HG03432 (cell line): ENCODE measurements at regions not wholly inside any gene's neighbourhood (a gene's known extent, or its start where the extent isn't known, plus 50 kb on each side); places are given as distances from the start of the nearest gene placed in this dataset.

Experiments used
- ATAC-seq: cut with Tn5 transposase; IDR thresholded peaks from one replicate; pipeline ENCODE4 v1.9.1; 2021; ENCODE audit warnings: mild to moderate bottlenecking, moderate library complexity; ENCODE audit not compliant: unreplicated experiment

DNA sequence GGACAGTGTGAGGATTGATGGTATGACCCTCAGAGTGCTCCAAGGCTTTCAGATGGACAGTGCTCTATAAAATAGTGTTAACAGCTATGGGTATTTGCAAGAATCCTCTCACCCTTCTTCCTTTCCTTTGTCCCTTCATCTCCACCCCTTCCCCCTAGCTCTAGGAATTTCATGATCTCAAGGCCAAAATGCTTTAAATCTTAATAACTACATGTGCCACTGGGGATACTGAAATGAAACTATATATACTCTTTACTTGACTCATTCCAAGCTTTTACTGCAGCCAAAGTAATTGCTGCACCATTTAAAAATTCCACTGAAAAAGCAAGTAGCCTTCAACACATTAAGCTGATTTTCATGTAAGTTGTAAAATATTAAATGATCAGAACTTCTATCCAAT is 361.6 kb upstream of the SLC30A5 start:
- ATAC-seq: no peak

DNA sequence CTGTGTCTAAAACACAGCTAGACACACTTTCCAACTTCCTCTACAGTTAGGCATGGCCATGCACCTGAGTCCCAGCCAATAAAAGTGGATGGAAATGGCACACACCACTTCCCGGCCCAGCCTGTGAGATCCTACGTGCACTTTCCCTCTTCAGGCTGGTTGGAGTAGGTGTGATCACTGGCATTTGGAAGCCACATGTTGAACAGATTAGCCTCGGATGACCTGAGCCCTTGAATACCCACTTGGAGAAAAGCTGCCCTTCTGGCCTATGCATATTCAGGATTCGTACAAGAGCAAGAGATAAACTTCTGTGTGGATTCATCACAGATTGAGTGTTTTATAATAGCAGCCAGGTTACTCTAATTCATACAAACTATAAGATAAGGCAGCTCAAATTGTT is 359.0 kb upstream of the SLC30A5 start:
- no peak for ATAC-seq

DNA sequence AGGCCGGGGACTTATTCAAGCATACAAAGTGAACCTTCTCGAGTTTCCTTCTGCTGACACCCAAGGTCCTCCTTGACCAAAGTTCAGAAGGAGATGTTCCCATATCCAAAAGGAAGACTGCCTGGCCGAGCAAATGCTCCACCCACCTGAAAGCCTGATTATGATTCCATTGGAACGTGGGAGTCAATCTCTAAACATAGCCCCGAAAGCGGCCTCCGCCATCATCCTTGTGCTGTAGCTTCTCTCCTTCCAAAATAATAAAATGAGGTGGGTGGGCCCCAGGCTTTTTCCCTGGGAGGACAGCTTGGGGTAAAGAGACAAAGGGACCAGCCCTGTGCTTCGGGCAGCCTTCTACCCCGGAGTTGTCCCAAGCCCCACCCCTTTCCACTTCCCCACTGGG is 355.6 kb upstream of the SLC30A5 start:
- ATAC-seq: no peak

DNA sequence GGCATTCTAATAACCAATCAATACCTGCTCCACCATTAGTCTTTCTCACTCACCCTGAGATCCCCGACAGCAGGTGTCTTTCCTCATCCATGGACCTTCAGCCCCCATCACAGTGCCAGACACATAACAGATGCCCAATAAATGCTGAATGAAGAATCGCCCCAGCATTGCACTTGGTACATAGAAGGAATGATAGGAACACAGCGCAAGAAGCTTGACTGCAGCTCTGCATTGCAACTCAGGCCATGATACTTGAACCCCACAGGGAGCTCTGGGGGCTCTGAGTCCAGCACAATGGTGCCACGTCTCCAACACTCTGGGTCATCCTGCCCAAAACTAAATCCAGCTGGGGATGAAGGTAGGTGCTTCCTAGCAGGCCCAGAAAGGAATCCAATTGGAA is 355.0 kb upstream of the SLC30A5 start:
- no peak for ATAC-seq

DNA sequence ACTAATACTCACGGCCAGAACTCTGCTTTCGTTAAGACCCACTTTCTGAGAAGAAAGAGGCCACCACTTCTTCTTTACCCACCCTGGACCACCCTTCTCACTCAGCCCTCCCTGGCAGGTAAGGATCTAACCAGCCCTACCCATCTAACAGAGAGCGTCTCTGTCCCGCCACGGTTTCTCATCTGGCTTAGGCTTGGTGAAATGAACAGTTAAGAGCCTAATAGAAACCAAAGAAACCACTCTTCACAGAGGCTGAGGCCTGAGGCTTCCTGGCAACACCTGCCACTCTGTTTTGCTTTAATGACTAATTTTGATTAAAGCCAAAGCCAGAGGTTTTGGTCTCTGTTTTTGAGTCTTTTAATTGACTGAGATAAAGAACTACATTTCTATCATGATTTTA is 354.1 kb upstream of the SLC30A5 start:
- ATAC-seq: peak; percentile 85

DNA sequence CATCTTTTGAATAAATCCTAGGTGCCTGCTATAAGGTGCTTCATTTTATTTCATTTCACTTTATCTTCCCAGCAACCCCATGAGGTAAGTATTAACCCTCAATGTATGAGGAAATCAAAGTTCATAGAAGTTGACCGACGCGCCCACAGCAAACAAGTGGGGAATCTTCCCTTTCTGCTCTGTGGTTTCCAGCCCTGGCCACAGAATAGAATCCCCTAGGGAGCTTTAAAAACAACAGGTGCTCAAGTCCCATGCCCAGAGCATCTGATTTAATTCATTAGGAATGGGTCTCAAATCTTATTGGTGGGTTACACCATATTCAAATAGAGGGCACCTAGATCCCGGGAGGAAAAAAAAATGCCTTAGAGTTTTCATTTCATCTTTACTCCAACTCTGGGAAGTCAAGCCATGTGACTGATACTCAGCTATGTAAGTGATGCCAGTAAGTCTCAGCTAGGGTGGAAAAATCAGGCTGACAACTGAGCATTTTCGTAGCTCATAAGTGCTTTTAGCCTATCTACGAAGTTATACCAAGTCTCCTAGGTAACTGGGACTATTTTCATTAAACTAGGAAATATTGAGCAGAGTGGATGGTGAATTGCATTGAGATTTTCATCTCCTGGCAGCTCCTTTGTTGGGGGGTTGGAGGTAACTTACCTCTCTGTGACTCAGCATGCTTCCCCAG is 353.4 kb upstream of the SLC30A5 start:
- ATAC-seq: peak; percentile 86

DNA sequence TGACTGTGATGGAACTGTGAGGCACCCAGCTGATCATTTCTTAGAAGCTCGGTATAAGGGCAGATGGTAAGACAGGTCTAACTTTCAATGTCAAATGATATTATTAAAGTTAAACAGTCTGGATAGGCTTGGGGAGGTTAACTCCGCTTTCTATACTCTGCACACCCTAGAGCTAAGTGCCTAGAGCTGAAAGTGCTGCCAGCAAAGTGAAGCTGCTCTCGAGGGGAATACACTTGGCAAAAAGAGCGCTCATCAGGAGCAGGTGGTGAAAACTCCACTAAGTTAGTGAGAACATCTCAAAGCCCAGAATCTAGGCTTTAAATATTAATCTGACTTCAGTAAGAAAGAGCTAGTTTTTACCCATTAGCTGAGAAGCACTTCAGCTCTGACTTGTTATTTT is 349.6 kb upstream of the SLC30A5 start:
- no peak for ATAC-seq

DNA sequence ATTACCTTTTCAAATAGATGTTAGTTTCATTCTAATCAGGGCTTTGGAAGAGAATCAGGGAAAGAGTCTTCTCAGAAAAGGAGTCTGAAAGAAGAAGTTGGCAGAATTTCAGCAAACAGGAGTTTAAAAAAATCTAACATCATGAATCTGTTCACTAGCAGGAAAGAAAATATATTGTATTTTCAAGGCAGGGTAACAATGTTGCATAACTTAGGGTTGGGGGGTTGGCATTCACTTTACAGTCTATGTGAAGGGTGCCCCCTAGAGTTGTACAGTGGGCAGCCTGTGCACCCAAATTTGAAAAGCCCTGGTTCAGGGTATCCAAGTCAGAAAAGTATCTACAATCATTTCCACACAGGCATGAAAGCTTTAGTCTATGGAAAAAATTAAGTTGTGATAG is 348.4 kb upstream of the SLC30A5 start:
- ATAC-seq: no peak

DNA sequence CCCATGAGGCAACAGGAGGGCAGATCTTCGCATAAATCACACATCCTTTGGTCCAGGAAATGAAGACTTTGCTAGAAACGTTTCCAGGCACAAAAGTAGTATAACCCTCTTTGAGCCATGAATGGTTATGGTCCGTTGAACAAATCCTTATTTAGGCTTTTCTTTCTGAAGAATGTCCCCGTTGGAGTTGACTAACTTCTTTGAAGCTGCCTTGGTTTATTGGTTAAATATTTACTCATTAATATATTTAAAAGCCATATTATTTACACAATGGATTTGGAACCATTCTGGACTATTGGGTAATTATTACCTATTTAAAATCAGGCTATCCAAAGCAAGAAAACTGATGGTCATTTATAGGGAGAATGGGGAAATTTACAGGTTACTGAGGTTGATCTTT is 347.6 kb upstream of the SLC30A5 start:
- ATAC-seq: no peak

DNA sequence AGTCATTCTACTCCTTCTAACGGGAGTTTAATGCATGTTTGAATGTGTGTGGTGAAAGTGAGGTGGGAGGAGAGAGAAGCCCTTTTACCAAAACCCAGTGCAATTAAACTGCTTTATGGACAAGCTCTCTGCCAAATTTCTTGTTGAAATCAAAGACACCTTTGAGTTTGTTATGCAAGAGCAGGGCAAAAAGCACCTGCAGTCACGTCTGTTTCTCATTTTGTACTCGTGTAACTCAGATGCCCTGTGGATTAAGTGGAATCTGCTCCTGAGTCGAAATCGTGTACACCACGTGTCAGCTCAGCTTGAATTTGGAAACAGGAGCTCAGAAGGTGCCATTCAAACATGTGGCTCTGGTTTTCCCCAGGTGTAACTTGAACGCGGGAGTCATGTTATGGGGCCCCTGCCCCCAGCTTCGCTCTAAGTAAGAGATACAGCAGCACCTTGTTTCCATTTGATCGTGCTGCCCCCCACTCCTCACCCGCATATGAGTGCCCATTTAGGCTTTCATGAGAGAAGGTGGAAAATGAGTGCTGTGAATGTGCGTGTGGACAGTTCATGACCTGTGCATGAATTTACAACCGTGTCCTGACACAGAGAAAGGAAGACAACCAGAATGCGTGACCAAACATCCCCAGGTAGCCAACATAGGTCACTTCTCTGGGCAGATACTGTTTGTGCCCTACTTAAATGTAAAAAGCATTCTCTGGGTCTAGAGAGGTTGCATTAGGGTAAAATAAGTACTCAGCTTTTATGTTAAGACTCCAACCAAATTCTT is 347.0 kb upstream of the SLC30A5 start:
- ATAC-seq: no peak

DNA sequence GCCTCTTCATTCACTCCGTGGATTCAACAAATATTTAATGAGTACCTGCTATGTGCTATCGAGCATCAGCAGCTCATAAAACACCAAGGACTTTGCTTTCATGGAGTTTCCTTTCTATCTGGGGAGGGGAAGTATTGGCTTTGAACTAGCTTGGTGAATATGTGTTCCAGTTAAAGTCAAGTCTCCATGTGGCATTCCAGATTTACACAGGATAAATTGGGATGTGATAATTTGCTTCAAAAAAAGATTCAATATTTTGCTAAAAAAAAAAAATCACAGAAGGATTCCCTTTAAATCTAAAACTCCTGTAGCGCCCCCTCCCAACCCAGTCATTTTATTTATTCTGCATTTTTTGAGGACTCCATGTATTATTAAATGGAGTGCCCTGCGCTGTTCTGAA is 346.3 kb upstream of the SLC30A5 start:
- no peak for ATAC-seq

DNA sequence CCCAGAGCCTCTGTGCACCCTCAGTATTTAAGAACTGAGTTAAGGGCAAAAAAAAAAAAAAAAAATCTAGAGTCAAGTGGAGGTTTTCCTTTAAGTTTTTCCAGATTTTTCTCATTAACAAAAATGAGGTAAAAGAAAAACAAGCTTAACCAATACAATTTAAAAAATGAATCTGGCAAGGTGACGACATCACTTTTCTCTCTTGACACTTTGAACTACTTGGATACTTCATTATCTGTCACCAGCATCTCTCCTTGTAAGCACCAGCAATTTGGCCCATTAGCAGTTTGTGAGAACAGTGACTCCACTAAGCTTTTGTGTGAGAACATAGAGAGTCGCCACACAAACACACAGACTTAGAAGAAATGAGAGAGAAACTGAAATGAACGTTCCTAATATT is 345.7 kb upstream of the SLC30A5 start:
- no peak for ATAC-seq

DNA sequence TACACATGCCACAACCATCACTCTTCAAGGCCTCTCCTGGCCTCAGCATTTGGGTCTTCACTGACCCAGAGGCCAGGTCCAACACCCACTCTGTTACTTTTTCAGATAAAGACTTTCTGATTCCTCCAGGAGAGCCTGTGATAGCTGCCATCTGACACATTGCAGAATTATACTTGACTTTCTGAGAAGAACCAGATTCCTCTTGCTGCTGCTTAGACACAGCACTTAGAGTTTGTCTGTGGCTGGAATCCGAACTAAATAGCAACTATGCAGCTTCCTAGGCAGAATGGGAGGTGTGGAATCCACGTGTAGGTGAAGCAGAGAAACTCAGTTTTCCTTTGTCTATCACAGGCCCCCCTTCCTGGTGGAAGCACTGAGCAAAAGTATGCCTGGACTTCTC is 344.7 kb upstream of the SLC30A5 start:
- no peak for ATAC-seq

DNA sequence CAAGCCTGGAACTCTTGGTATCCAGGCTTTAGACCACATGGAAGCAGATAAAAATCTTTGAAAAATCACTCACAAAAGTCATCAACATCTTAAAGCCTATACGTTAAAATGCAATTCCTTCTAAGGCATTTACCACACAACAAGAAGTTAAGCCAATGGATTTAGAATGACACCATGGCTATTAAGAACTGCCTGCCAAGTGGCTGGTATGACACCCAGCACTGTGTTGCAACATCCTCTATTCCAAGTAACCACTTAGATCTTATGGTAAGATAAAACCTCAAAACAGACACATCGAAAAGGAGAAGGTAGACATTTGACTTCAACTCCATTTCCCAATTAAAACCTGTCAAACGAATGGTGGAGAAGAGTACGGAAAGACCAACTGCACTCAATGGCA is 344.2 kb upstream of the SLC30A5 start:
- ATAC-seq: no peak

DNA sequence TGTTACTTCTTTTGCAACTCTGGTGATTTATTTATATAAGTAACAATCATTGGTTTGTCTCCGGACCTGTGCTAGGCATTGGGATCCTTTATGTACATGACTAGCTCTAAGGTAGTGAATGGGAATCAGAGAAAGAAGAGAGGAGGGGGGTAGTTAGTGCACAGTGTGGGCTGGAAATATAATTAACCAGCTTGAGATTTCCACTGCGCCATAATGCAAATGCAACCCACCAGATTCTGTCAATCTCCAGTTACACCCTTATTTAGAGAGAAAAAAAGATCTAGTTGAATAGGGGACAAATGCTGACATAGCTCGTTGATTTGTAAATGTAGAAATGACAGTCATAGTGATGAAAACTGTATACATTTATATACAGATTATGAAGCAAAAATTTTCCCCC is 342.2 kb upstream of the SLC30A5 start:
- no peak for ATAC-seq

DNA sequence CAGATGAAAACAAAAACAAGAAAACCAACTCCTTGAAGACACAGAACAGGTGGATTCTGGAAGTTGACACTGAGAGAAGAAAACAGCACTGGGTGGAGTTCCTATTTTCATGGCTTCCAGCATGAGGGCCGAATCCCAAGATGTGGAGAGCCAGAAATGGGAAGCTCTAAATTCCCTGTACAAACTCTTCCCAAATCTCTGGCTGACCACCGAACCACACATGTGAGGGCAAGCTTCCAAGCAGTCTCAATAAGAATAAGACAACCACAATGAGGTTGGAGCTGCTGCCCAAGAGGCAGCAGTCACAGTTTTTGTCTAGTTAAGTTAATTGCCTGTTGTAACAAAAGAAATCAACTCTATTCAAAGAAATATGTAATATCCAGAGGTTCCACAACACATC is 339.3 kb upstream of the SLC30A5 start:
- no peak for ATAC-seq

DNA sequence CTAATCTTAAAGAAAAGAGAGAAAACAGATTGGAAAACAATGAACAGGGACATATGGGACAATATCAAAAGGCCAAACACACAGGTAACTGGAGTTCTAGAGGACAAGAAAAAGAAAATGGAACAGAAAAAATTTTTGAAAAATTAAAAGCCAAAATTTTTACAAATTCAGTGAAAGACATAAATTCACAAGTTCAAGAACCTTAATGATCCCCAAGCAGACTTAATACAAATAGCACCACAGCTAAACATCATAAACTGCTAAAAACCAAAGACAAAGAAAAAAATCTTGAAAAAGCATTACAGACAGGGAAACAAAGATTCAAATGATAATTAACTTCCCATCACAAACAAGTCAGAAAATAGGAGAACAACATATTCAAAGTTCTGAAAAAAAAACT is 338.5 kb upstream of the SLC30A5 start:
- ATAC-seq: no peak

DNA sequence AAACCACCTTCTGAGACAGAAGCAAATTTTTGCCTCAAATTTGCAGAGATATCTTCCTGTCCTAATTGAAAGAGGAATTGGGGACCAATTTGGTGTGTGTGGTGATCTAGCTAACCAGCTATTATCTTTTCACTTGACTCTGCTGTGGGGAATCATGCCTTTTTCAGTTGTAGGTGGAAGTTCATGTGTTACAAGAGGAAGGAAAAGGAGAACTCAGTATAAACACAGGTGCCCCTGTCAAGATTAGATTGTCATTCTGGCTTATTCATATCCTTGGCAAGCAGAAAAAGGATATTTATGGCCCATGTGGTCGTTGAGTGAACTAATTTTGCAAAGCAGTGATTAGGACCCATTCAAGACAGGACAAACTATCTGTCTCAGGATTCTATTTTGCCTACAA is 336.8 kb upstream of the SLC30A5 start:
- ATAC-seq: no peak

DNA sequence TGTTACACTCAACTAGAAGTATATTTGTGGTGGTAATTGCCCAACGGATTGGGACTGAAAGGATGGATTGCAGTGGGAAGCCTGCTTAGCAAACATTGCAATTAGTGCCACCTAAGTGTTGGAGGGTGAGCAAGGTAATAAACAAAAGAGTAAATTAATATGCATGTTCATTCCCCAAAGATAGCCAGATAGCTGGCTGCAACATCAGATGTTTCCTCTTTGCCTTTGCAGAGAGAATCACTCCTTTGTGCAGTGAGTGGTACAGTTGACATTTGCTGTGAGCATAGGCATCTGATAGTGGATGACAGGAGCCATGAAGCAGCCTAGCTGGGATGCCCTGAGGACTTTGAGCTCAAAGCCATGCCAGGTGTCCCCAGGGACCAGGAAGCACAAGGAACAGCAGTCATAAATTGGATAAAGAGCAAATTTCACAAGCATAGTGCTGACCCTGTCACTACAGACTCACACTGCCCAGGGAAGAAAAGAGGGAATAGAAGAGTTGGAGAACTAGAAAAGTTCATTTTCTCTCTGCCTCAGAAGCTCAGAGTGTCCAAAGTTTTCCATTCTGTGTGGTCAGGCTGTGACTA is 336.1 kb upstream of the SLC30A5 start:
- ATAC-seq: no peak

DNA sequence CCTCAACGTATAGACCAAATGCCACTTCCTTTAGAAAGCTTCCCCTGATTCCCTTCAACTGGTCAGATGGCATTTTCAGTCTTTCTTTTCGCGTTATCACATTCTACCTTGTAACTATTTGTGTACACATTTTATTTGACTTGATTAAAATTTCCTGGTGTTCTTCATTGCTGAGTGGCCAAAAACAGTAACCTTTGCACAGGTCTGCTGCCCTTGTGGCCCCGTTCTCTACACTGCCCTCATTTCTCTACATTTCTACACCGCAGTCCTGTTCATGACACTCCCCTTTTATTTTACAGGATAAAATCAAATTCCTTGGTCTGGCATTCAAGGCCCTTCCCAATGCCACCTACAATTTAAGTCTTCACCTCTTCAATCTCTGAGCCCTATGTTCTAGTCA is 334.2 kb upstream of the SLC30A5 start:
- ATAC-seq: no peak

DNA sequence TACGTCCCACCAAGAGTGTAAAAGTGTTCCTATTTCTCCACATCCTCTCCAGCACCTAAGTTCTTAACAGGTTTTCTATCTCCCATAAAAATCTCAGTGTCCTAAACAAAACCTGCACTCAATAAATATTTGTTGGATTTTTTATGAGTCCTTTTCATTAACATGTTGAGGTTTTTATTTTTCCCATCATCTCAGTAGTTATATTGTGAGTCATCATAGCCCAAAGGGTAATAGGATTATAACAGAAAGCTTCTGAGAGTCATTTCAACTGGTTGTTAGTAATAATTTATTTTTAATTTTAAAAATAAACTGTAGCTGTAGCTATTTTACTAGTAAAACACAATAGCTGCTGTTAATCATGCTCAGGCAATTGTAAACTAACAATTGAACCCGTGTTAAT is 331.6 kb upstream of the SLC30A5 start:
- no peak for ATAC-seq

DNA sequence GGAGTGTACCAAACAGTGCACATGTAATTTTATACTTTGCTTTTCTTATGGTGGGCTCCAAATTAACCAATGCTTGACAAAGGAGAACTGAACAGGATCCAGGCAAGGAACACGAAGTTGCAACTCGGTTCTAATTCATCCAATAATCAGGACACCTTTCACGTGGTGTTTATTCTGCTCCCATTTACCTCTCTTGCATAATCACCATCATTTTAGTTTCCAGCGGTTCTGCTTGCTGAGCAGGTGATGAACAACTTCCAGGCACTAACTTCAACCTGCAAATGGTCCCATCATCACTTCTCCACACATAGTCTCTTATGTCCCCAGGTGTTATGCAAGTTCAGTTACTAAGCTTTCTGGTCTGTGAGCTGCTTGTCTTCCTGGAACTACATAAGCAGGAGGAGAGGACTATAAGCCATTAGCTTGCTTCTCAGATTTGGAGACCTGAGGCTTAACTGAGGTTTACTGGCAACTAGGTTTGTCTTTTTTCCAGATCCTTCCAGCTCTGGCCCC is 326.8 kb upstream of the SLC30A5 start:
- no peak for ATAC-seq
